Activated T-cell treated with anti-CD3 and anti-CD28 coated beads, Interleukin-2, amount 50 U/mL, for 4 hours (primary cell): ENCODE measurements at regions not wholly inside any gene's neighbourhood (a gene's known extent, or its start where the extent isn't known, plus 50 kb on each side); places are given as distances from the start of the nearest gene placed in this dataset.

Experiments
- ATAC-seq, 2 donors: fragments of 200-7000 bp; cut with Tn5 transposase; one replicate each; pipeline ENCODE4 v1.10.0; 2021
- DNase-seq: peaks from one replicate; pipeline ENCODE4 v3.0.0-alpha.2; 2020
- H3K27me3 Mint-ChIP-seq: one replicate; pipeline ENCODE4 v1.8.0; 2021; ENCODE audit warnings: low read depth, mixed read lengths
- H3K36me3 Mint-ChIP-seq: one replicate; pipeline ENCODE4 v1.8.0; 2022; ENCODE audit warnings: mixed read lengths; ENCODE audit not compliant: insufficient read depth
- H3K4me1 Mint-ChIP-seq: one replicate; pipeline ENCODE4 v1.8.0; 2021; ENCODE audit warnings: low read depth, mixed read lengths
- H3K4me3 Mint-ChIP-seq: one replicate; pipeline ENCODE4 v1.8.0; 2021; ENCODE audit warnings: mild to moderate bottlenecking, moderate library complexity, mixed read lengths
- H3K9me3 Mint-ChIP-seq: one replicate; pipeline ENCODE4 v1.8.0; 2021; ENCODE audit warnings: mixed read lengths

GRCh38 chr2:94939349-94939748, 68.1 kb downstream of the TEKT4 start:
- H3K27me3 Mint-ChIP-seq = peaks cover 26% of the 10 kb centered on the region
- DNase-seq = no peak
- H3K9me3 Mint-ChIP-seq = no peaks in the 10 kb centered on the region
- H3K4me3 Mint-ChIP-seq = no peak overlapping the region
- H3K4me1 Mint-ChIP-seq = no peaks in the 10 kb centered on the region
- ATAC-seq = no peak
- H3K36me3 Mint-ChIP-seq = no peaks in the 10 kb centered on the region

GRCh38 chr2:94947097-94948016, 76.1 kb downstream of the TEKT4 start:
- H3K4me1 Mint-ChIP-seq = no peaks in the 10 kb centered on the region
- H3K9me3 Mint-ChIP-seq = no peaks in the 10 kb centered on the region
- H3K36me3 Mint-ChIP-seq = no peaks in the 10 kb centered on the region
- DNase-seq = no peak
- ATAC-seq = no peak
- H3K4me3 Mint-ChIP-seq = no peak overlapping the region
- H3K27me3 Mint-ChIP-seq = peaks cover 15% of the 10 kb centered on the region

GRCh38 chr2:94955702-94956101, 69.8 kb upstream of the MAL start:
- no peaks in the 10 kb centered on the region for H3K4me1 Mint-ChIP-seq
- peaks cover 40% of the 10 kb centered on the region for H3K27me3 Mint-ChIP-seq
- ATAC-seq (no peak), DNase-seq (no peak)
- no peaks in the 10 kb centered on the region for H3K36me3 Mint-ChIP-seq
- no peaks in the 10 kb centered on the region for H3K9me3 Mint-ChIP-seq
- H3K4me3 Mint-ChIP-seq = no peak overlapping the region

GRCh38 chr2:94956797-94957391, 68.6 kb upstream of the MAL start:
- ATAC-seq (peak; percentile 43 to 46), DNase-seq (peak; percentile 16)
- H3K27me3 Mint-ChIP-seq = peaks cover 47% of the 10 kb centered on the region

GRCh38 chr2:94958245-94958644, 67.3 kb upstream of the MAL start:
- H3K27me3 Mint-ChIP-seq = peaks cover 35% of the 10 kb centered on the region
- no peaks in the 10 kb centered on the region for H3K4me1 Mint-ChIP-seq
- H3K36me3 Mint-ChIP-seq = no peaks in the 10 kb centered on the region
- DNase-seq (no peak), ATAC-seq (no peak)
- H3K9me3 Mint-ChIP-seq = no peaks in the 10 kb centered on the region
- H3K4me3 Mint-ChIP-seq = no peak overlapping the region

More at GRCh38 chr2:94956797-94957391, 68.6 kb upstream of the MAL start:
- Mint-ChIP-seq H3K36me3 (no peaks in the 10 kb centered on the region), H3K4me1 (no peaks in the 10 kb centered on the region), H3K4me3 (no peak overlapping the region), H3K9me3 (no peaks in the 10 kb centered on the region)

- H3K9me3 Mint-ChIP-seq = no peaks in the 10 kb centered on the region
- H3K4me1 Mint-ChIP-seq = no peaks in the 10 kb centered on the region
- DNase-seq = no peak
- H3K36me3 Mint-ChIP-seq = no peaks in the 10 kb centered on the region
- H3K4me3 Mint-ChIP-seq = no peak overlapping the region
- H3K27me3 Mint-ChIP-seq = peaks cover 33% of the 10 kb centered on the region
- no peak for ATAC-seq
These were observed 65.2 kb upstream of the MAL start for GRCh38 chr2:94960266-94960665.

GRCh38 chr2:94960751-94961150, 64.8 kb upstream of the MAL start:
- no peak for DNase-seq
- no peak for ATAC-seq
- H3K36me3 Mint-ChIP-seq = no peaks in the 10 kb centered on the region
- no peaks in the 10 kb centered on the region for H3K9me3 Mint-ChIP-seq
- peaks cover 33% of the 10 kb centered on the region for H3K27me3 Mint-ChIP-seq
- no peaks in the 10 kb centered on the region for H3K4me1 Mint-ChIP-seq
- no peak overlapping the region for H3K4me3 Mint-ChIP-seq

- H3K4me3 Mint-ChIP-seq = no peak overlapping the region
- no peak for DNase-seq
- H3K27me3 Mint-ChIP-seq = peaks cover 19% of the 10 kb centered on the region
- H3K4me1 Mint-ChIP-seq = no peaks in the 10 kb centered on the region
- ATAC-seq = no peak
- H3K36me3 Mint-ChIP-seq = no peaks in the 10 kb centered on the region
- no peaks in the 10 kb centered on the region for H3K9me3 Mint-ChIP-seq
These were observed 61.3 kb upstream of the MAL start for GRCh38 chr2:94964193-94964592.

- ATAC-seq (no peak), DNase-seq (no peak)
- Mint-ChIP-seq H3K4me3 (no peak overlapping the region), H3K9me3 (no peaks in the 10 kb centered on the region), H3K36me3 (no peaks in the 10 kb centered on the region), H3K27me3 (peaks cover 16% of the 10 kb centered on the region), H3K4me1 (no peaks in the 10 kb centered on the region)
These were observed 58.8 kb upstream of the MAL start for GRCh38 chr2:94966689-94967088.

- Mint-ChIP-seq H3K36me3 (no peaks in the 10 kb centered on the region), H3K27me3 (peaks cover 24% of the 10 kb centered on the region), H3K4me3 (no peak overlapping the region), H3K4me1 (no peaks in the 10 kb centered on the region), H3K9me3 (no peaks in the 10 kb centered on the region)
- ATAC-seq = no peak
- DNase-seq = no peak
These were observed 55.2 kb upstream of the MAL start for GRCh38 chr2:94970353-94970752.
